K562 (cell line): ENCODE measurements at regions not wholly inside any gene's neighbourhood (a gene's known extent, or its start where the extent isn't known, plus 50 kb on each side); places are given as distances from the start of the nearest gene placed in this dataset.

Source experiments
- ARHGAP35 ChIP-seq: fragments of 450-650 bp; IDR thresholded peaks from 2 replicates; pipeline ENCODE4 v1.6.1; 2018; ENCODE audit not compliant: partially characterized antibody
- BACH1 ChIP-seq: fragments of 200-800 bp; sonication (Bioruptor generic); IDR thresholded peaks from 2 replicates; pipeline ENCODE4 v1.6.1; 2016; ENCODE audit warnings: missing genetic modification characterization, missing compliant biosample characterization
- BHLHE40 ChIP-seq: IDR thresholded peaks from 2 replicates; pipeline ENCODE4 v1.6.1; 2011; ENCODE audit warnings: low read length, improper control_type of control experiment
- HNRNPUL1 ChIP-seq: fragments of 200-400 bp; formaldehyde crosslinking; IDR thresholded peaks from 2 replicates; pipeline ENCODE4 v1.6.1; 2017; ENCODE audit warnings: low read length
- MTF1 ChIP-seq: fragments of 250-450 bp; sonication (Bioruptor Pico); IDR thresholded peaks from 2 replicates; pipeline ENCODE4 v1.9.0; 2021; ENCODE audit warnings: moderate library complexity, mild to moderate bottlenecking, inconsistent platforms, borderline replicate concordance
- POLR2A ChIP-seq: fragments of 450-650 bp; conservative IDR thresholded peaks from 2 replicates; pipeline ENCODE4 v1.6.1; 2016
- THRAP3 ChIP-seq: fragments of 450-650 bp; IDR thresholded peaks from 2 replicates; pipeline ENCODE4 v1.6.1; 2016; ENCODE audit warnings: mild to moderate bottlenecking, inconsistent platforms, borderline replicate concordance
- ZNF143 ChIP-seq: sonication (generic); formaldehyde crosslinking; IDR thresholded peaks from 2 replicates; pipeline ENCODE4 v1.9.0; 2022; ENCODE audit warnings: mild to moderate bottlenecking, missing genetic modification reagents
- TF ChIP-seq, protein P1 (sequence below): sonication (generic); formaldehyde crosslinking; IDR thresholded peaks from 2 replicates; pipeline ENCODE4 v1.9.0; 2022; ENCODE audit warnings: mild to moderate bottlenecking, missing genetic modification reagents
- TF ChIP-seq, protein P2 (sequence below), 3 experiments: IDR thresholded peaks in 2 of 3; conservative IDR thresholded peaks in 1 of 3; 2 replicates each; pipeline ENCODE4 v1.5.1; 2011 to 2012; ENCODE audit warnings: low read length in 3 of 3, mild to moderate bottlenecking in 3 of 3, control low read depth in 2 of 3, improper control_type of control experiment in 1 of 3, inconsistent platforms in 1 of 3, low read depth in 1 of 3, mixed read lengths in 1 of 3, moderate library complexity in 1 of 3; ENCODE audit not compliant: insufficient read depth in 2 of 3
- TF ChIP-seq, protein P3 (sequence below): sonication (generic); formaldehyde crosslinking; IDR thresholded peaks from 2 replicates; pipeline ENCODE4 v1.8.1; 2022; ENCODE audit warnings: missing genetic modification reagents

DNA sequence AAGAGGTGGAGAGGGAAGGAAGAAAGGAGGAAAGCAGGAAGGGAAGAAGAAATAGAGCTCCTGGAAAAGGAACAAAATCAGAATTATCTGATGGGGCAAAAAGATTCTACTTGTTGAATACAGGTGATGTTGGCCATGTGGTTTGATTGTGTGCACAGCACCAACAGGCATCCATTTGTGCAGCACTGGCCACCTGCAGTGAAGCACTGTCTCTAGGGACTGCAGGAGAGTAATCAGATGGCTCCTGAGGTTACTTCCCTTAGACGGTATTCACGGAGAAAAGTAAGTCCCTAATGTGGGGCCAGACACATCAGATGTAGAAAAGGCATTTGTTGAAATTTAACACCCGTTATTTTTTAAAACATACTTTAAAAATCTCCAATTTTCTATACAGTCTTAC is 135.3 kb upstream of the VIPR2 start:
- TF ChIP-seq BACH1 (tag) (no peak), ZNF143 (no peak), ARHGAP35 (no peak), THRAP3 (no peak), MTF1 (CRISPR knock-in tag) (no peak), BHLHE40 (no peak), HNRNPUL1 (no peak), POLR2A (no peak)
- TF ChIP-seq, protein P1, sequence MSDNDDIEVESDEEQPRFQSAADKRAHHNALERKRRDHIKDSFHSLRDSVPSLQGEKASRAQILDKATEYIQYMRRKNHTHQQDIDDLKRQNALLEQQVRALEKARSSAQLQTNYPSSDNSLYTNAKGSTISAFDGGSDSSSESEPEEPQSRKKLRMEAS (CRISPR knock-in tag) = no peak
- TF ChIP-seq, protein P2, sequence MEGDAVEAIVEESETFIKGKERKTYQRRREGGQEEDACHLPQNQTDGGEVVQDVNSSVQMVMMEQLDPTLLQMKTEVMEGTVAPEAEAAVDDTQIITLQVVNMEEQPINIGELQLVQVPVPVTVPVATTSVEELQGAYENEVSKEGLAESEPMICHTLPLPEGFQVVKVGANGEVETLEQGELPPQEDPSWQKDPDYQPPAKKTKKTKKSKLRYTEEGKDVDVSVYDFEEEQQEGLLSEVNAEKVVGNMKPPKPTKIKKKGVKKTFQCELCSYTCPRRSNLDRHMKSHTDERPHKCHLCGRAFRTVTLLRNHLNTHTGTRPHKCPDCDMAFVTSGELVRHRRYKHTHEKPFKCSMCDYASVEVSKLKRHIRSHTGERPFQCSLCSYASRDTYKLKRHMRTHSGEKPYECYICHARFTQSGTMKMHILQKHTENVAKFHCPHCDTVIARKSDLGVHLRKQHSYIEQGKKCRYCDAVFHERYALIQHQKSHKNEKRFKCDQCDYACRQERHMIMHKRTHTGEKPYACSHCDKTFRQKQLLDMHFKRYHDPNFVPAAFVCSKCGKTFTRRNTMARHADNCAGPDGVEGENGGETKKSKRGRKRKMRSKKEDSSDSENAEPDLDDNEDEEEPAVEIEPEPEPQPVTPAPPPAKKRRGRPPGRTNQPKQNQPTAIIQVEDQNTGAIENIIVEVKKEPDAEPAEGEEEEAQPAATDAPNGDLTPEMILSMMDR (IDR thresholded peaks at IDR 0.05 in 2 of 3, conservative IDR thresholded peaks at IDR 0.05 in 1 of 3; ENCODE audit: insufficient read depth in 2 of 3, low read depth in 1 of 3, low read length in 3 of 3) = no peak
- TF ChIP-seq, protein P3, sequence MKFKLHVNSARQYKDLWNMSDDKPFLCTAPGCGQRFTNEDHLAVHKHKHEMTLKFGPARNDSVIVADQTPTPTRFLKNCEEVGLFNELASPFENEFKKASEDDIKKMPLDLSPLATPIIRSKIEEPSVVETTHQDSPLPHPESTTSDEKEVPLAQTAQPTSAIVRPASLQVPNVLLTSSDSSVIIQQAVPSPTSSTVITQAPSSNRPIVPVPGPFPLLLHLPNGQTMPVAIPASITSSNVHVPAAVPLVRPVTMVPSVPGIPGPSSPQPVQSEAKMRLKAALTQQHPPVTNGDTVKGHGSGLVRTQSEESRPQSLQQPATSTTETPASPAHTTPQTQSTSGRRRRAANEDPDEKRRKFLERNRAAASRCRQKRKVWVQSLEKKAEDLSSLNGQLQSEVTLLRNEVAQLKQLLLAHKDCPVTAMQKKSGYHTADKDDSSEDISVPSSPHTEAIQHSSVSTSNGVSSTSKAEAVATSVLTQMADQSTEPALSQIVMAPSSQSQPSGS (CRISPR knock-in tag) = no peak
